ENCODE measurements at regions not wholly inside any gene's neighbourhood (a gene's known extent, or its start where the extent isn't known, plus 50 kb on each side); places are given as distances from the start of the nearest gene placed in this dataset.

- TF ChIP-seq POLR2A (IDR thresholded peaks at IDR 0.05; ENCODE audit: low read depth, low read length) (no peak), POLR2AphosphoS5 (IDR thresholded peaks at IDR 0.05; ENCODE audit: low read depth, low read length) (no peak)
Measured at GRCh38 chr5:68365889-68366288, 150.3 kb downstream of the PIK3R1 start.

Data from GM12892 (cell line).